ENCODE measurements at regions not wholly inside any gene's neighbourhood (a gene's known extent, or its start where the extent isn't known, plus 50 kb on each side); places are given as distances from the start of the nearest gene placed in this dataset.

DNA sequence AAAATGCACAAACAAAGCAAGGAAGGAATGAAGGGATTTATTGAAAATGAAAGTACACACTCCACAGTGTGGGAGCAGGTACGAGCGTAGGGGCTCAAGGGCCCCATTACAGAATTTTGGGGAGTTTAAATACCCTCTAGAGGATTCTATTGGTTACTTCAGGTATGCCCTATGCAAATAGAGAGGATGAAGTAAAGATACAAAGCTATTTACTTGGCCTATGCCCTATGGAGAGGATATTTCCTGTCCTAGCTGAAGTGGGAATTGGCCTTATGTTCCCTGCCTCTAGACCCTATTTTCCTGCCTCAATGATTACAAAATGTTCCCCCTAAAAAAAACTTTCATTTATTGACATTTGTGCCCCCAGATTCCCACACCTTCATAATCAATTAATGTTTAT is 59.7 kb upstream of the ASIP start:
- Histone ChIP-seq H3K4me1 (ENCODE audit: control insufficient read depth, insufficient read depth, low read length) (no peaks in the 10 kb centered on the region), H3K27ac (ENCODE audit: low read length) (no peak overlapping the region), H3K4me3 (ENCODE audit: low read depth in 2 of 2, low read length in 2 of 2) (no peak overlapping the region), H3K27me3 (ENCODE audit: control insufficient read depth, insufficient read depth, low read length) (peaks cover 2% of the 10 kb centered on the region; the same call in 1 of the 2 replicates), H3K36me3 (ENCODE audit: control insufficient read depth, insufficient read depth, low read length) (no peaks in the 10 kb centered on the region), H3K9me3 (ENCODE audit: control insufficient read depth, insufficient read depth, low read depth, low read length) (no peaks in the 10 kb centered on the region)
- intact Hi-C loops (cut with micrococcal nuclease; ENCODE audit: unreplicated experiment): no loop called here
- TF ChIP-seq POLR2AphosphoS5 (IDR thresholded peaks at IDR 0.05; ENCODE audit: low read depth, low read length) (no peak), REST (IDR thresholded peaks at IDR 0.05; ENCODE audit: insufficient read depth in 1 of 2, low read depth in 2 of 2, low read length in 1 of 2) (no peak), TCF7L2 (IDR thresholded peaks at IDR 0.05; ENCODE audit: low read depth, low read length) (no peak), SIN3A (IDR thresholded peaks at IDR 0.05; ENCODE audit: borderline replicate concordance, insufficient read depth, low read depth, low read length) (no peak)
- TF ChIP-seq, protein P1, sequence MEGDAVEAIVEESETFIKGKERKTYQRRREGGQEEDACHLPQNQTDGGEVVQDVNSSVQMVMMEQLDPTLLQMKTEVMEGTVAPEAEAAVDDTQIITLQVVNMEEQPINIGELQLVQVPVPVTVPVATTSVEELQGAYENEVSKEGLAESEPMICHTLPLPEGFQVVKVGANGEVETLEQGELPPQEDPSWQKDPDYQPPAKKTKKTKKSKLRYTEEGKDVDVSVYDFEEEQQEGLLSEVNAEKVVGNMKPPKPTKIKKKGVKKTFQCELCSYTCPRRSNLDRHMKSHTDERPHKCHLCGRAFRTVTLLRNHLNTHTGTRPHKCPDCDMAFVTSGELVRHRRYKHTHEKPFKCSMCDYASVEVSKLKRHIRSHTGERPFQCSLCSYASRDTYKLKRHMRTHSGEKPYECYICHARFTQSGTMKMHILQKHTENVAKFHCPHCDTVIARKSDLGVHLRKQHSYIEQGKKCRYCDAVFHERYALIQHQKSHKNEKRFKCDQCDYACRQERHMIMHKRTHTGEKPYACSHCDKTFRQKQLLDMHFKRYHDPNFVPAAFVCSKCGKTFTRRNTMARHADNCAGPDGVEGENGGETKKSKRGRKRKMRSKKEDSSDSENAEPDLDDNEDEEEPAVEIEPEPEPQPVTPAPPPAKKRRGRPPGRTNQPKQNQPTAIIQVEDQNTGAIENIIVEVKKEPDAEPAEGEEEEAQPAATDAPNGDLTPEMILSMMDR (IDR thresholded peaks at IDR 0.05): no peak
- ATAC-seq (no peak), DNase-seq (ENCODE audit: low read depth, low spot score) (no peak)
- BruUV-seq (replicated peaks): no TSS peak
- in situ Hi-C loops (cut with HindIII; ENCODE audit: low pct_unique_long_range_greater_than_20kb, low sequenced_read_pairs): no loop called here
- ChIA-PET POLR2A (no interaction called here), CTCF (no interaction called here)

GRCh38 chr20:34185766-34186620 is 55.2 kb upstream of the ASIP start:
- no peak overlapping the region for H3K27ac ChIP-seq (ENCODE audit: low read length)
- ChIA-PET CTCF (no interaction called here), POLR2A (no interaction called here)
- intact Hi-C loops (cut with micrococcal nuclease; ENCODE audit: unreplicated experiment): no loop called here
- ATAC-seq (no peak), DNase-seq (ENCODE audit: low read depth, low spot score) (no peak)
- H3K4me1 ChIP-seq (ENCODE audit: control insufficient read depth, insufficient read depth, low read length): no peaks in the 10 kb centered on the region
- in situ Hi-C loops (cut with HindIII; ENCODE audit: low pct_unique_long_range_greater_than_20kb, low sequenced_read_pairs): no loop called here
- peaks cover 15% of the 10 kb centered on the region; the same call in 1 of the 2 replicates for H3K27me3 ChIP-seq (ENCODE audit: control insufficient read depth, insufficient read depth, low read length)
- TF ChIP-seq REST (IDR thresholded peaks at IDR 0.05; ENCODE audit: insufficient read depth in 1 of 2, low read depth in 2 of 2, low read length in 1 of 2) (no peak), POLR2AphosphoS5 (IDR thresholded peaks at IDR 0.05; ENCODE audit: low read depth, low read length) (no peak), SIN3A (IDR thresholded peaks at IDR 0.05; ENCODE audit: borderline replicate concordance, insufficient read depth, low read depth, low read length) (no peak), TCF7L2 (IDR thresholded peaks at IDR 0.05; ENCODE audit: low read depth, low read length) (no peak)
- TF ChIP-seq, protein P1 (IDR thresholded peaks at IDR 0.05): no peak
- H3K9me3 ChIP-seq (ENCODE audit: control insufficient read depth, insufficient read depth, low read depth, low read length): no peaks in the 10 kb centered on the region
- no peak overlapping the region for H3K4me3 ChIP-seq (ENCODE audit: low read depth in 2 of 2, low read length in 2 of 2)
- BruUV-seq (replicated peaks): no TSS peak
- H3K36me3 ChIP-seq (ENCODE audit: control insufficient read depth, insufficient read depth, low read length): no peaks in the 10 kb centered on the region
